ENCODE measurements at regions not wholly inside any gene's neighbourhood (a gene's known extent, or its start where the extent isn't known, plus 50 kb on each side); places are given as distances from the start of the nearest gene placed in this dataset.

DNA sequence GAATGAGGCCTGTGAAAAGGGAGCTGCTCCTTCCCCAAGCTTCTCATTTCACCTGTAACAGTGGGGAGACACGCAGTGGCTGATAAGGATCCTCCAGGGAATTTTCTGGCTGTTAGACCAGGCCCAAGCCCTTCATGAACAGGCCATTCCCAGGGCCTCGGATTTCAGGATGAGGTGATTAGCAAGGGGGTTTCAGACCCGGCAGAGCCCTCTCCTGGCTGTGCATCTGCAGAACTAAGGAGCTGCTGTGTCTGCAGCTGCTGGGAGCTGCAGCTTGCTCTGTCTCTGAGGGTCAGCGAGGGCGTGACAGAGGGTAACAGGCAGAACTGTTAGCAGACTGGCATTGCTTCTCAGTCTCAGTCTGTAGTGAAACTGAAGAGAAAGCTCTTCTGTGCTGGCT, 110.4 kb downstream of the KCNA5 start:
- Mint-ChIP-seq H3K4me3 (no peak overlapping the region), H3K9me3 (no peaks in the 10 kb centered on the region), H3K36me3 (ENCODE audit: low read depth) (no peaks in the 10 kb centered on the region), H3K4me1 (peaks cover 5% of the 10 kb centered on the region), H3K27ac (no peak overlapping the region), H3K27me3 (ENCODE audit: low read depth) (peaks cover 38% of the 10 kb centered on the region)
- TF ChIP-seq, protein P1, sequence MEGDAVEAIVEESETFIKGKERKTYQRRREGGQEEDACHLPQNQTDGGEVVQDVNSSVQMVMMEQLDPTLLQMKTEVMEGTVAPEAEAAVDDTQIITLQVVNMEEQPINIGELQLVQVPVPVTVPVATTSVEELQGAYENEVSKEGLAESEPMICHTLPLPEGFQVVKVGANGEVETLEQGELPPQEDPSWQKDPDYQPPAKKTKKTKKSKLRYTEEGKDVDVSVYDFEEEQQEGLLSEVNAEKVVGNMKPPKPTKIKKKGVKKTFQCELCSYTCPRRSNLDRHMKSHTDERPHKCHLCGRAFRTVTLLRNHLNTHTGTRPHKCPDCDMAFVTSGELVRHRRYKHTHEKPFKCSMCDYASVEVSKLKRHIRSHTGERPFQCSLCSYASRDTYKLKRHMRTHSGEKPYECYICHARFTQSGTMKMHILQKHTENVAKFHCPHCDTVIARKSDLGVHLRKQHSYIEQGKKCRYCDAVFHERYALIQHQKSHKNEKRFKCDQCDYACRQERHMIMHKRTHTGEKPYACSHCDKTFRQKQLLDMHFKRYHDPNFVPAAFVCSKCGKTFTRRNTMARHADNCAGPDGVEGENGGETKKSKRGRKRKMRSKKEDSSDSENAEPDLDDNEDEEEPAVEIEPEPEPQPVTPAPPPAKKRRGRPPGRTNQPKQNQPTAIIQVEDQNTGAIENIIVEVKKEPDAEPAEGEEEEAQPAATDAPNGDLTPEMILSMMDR (IDR thresholded peaks at IDR 0.05; ENCODE audit: unreplicated experiment in 3 of 3) = no peak

DNA sequence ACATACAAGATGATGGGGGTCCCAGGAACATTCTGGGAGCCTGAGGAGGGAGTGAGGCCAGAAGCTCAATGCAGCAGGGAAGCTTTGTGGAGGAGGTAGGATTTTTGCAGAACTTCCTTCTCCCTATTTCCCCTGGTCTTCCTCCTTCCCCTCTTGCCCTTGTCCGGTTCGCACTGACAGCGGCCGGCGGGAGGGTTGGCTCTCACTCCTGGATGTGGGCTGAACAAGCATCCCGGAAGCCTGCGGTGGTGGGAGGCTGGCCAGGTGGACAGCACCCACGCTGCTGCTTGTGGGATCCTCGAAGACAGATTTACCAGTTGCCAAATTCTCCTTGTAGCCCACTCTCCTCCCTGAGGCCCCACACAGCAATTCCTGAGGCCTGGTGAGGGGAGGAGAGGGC, 112.2 kb downstream of the KCNA5 start:
- no peak overlapping the region for H3K4me3 Mint-ChIP-seq
- peaks cover 5% of the 10 kb centered on the region for H3K4me1 Mint-ChIP-seq
- H3K27ac Mint-ChIP-seq = no peak overlapping the region
- H3K36me3 Mint-ChIP-seq (ENCODE audit: low read depth) = no peaks in the 10 kb centered on the region
- TF ChIP-seq, protein P1 (IDR thresholded peaks at IDR 0.05; ENCODE audit: unreplicated experiment in 3 of 3) = no peak
- H3K9me3 Mint-ChIP-seq = no peaks in the 10 kb centered on the region
- peaks cover 36% of the 10 kb centered on the region for H3K27me3 Mint-ChIP-seq (ENCODE audit: low read depth)

DNA sequence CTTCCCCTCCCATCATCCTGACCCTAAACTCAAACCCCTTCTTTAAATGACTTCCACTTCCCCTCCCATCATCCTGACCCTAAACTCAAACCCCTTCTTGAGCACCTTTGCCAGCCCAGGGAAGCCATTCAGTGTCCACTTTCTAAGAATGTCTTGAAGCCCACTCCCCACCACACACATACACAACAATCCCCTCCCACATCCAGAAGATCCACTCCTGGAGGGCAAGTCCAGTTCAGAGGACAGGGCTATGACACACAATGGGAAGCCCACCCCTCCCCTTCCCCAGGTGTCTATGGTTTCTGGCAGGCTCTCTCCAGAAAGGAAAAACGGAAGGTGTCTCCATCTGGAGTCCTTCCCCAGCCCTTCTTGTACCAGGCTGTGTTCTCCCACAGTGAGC, 117.1 kb downstream of the KCNA5 start:
- H3K27ac Mint-ChIP-seq = no peak overlapping the region
- peaks cover 45% of the 10 kb centered on the region for H3K27me3 Mint-ChIP-seq (ENCODE audit: low read depth)
- H3K9me3 Mint-ChIP-seq = no peaks in the 10 kb centered on the region
- H3K36me3 Mint-ChIP-seq (ENCODE audit: low read depth) = no peaks in the 10 kb centered on the region
- TF ChIP-seq, protein P1 (IDR thresholded peaks at IDR 0.05; ENCODE audit: unreplicated experiment in 3 of 3) = no peak
- no peaks in the 10 kb centered on the region for H3K4me1 Mint-ChIP-seq
- H3K4me3 Mint-ChIP-seq = no peak overlapping the region

DNA sequence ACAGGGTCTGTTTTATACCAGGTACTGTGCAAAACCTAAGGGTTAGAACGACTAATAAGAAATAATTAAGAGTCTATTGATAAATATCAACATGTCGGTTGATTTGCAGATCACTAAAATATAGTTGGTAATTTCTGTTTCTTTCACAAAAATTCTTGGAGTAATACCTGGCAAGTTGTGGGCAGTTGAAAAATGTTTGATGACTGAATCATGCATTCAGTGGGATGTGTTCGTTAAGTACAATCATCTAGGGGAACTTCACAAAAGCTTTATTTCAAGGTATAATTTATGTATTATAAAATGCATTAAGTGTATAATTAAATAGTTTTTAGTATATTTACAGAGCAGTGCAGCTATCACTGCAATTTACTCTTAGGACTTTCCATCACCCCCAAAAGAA, 120.0 kb downstream of the KCNA5 start:
- no peak overlapping the region for H3K27ac Mint-ChIP-seq
- H3K4me1 Mint-ChIP-seq = no peaks in the 10 kb centered on the region
- peaks cover 46% of the 10 kb centered on the region for H3K27me3 Mint-ChIP-seq (ENCODE audit: low read depth)
- H3K9me3 Mint-ChIP-seq = no peaks in the 10 kb centered on the region
- H3K36me3 Mint-ChIP-seq (ENCODE audit: low read depth) = no peaks in the 10 kb centered on the region
- TF ChIP-seq, protein P1 (IDR thresholded peaks at IDR 0.05; ENCODE audit: unreplicated experiment in 3 of 3) = no peak
- H3K4me3 Mint-ChIP-seq = no peak overlapping the region

DNA sequence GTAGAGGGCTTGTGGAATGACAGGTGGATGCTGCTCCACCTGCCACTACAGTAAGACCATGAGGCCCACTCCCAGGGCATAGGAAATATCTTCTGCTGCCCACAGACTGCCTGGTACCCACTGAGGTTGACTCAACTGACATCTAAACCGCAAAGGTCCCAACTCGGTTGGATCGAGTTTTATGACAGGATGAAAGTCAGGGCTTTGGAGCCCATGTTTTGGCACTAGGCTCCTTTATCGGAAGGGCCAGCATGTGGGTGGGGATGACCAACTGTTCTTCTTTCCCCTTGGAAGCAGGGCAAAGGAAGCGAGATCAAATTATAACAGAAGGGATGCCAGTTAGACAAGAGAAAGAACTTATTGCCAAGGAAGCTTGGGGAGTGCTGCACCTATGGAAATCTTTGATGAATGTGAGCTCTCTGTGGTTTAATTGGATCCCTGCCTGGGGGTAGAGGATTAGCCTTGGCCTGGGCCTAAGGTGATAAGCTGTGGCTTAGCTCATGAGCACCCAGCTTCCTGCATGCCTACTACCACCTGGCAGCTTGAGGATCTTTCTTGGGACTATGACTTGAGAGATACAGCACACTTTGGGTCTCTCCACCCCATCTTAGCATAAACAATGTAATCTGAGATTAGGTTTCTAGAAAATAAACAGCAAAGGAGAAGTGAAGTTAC, 121.8 kb downstream of the KCNA5 start:
- TF ChIP-seq, protein P1 (IDR thresholded peaks at IDR 0.05; ENCODE audit: unreplicated experiment in 3 of 3) = no peak
- peaks cover 12% of the 10 kb centered on the region for H3K4me1 Mint-ChIP-seq
- peaks cover 58% of the 10 kb centered on the region for H3K27me3 Mint-ChIP-seq (ENCODE audit: low read depth)
- no peaks in the 10 kb centered on the region for H3K36me3 Mint-ChIP-seq (ENCODE audit: low read depth)
- no peak overlapping the region for H3K27ac Mint-ChIP-seq
- H3K9me3 Mint-ChIP-seq = no peaks in the 10 kb centered on the region
- H3K4me3 Mint-ChIP-seq = no peak overlapping the region

DNA sequence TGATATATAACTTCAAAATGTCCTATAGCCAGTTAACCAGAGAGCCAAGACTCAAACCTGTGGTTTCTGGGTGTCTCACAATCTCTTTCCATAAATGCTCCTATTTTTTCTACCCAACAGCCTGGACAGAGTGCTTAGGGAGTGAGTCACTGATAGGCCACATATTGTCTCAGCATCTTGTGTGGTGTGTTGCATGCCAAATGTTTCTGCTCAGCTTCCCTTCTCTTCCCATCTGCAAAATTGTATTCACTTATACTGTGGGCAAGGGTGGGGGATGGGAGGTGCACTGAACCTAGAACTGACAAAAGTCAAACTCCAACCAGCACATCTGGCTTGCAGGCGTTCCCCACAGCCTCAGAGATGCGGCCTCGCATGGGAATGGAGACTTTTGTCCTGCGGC, 123.3 kb downstream of the KCNA5 start:
- no peaks in the 10 kb centered on the region for H3K9me3 Mint-ChIP-seq
- H3K4me1 Mint-ChIP-seq = peaks cover 22% of the 10 kb centered on the region
- H3K4me3 Mint-ChIP-seq = no peak overlapping the region
- H3K27me3 Mint-ChIP-seq (ENCODE audit: low read depth) = peaks cover 62% of the 10 kb centered on the region
- H3K36me3 Mint-ChIP-seq (ENCODE audit: low read depth) = no peaks in the 10 kb centered on the region
- H3K27ac Mint-ChIP-seq = no peak overlapping the region
- TF ChIP-seq, protein P1 (IDR thresholded peaks at IDR 0.05; ENCODE audit: unreplicated experiment in 3 of 3) = no peak
